H1 (cell line): ENCODE measurements at regions not wholly inside any gene's neighbourhood (a gene's known extent, or its start where the extent isn't known, plus 50 kb on each side); places are given as distances from the start of the nearest gene placed in this dataset.

Source experiments
- CTCF ChIA-PET: fragments of 300-600 bp; sonication (Branson Sonifier 250); formaldehyde crosslinking; loops from one replicate; lab custom pipeline; 2021; ENCODE audit not compliant: partially characterized antibody; lab: Charles Lee
- POLR2A ChIA-PET: fragments of 300-600 bp; sonication (Branson Sonifier 250); formaldehyde crosslinking; loops from one replicate; lab custom pipeline; 2021; ENCODE audit warnings: inconsistent platforms; ENCODE audit not compliant: partially characterized antibody; lab: Charles Lee
- DNase-seq, 2 experiments: peaks; one replicate each; pipeline versions ENCODE4 v3.0.0 to v3.0.0-alpha.2; 2010 to 2022; ENCODE audit warnings: low spot score in 2 of 2, low read depth in 1 of 2, mixed read lengths in 1 of 2
- FAIRE-seq: peaks from 2 replicates; lab custom pipeline; 2011; peaks lifted over from hg19 to GRCh38; lab: Jason Lieb, UNC
- H2AFZ ChIP-seq: 2 replicates; pipeline ENCODE4 v1.8.1; 2012; ENCODE audit warnings: low read length, inconsistent platforms
- H2AK5ac ChIP-seq: 2 replicates; pipeline ENCODE4 v1.6.1; 2013; ENCODE audit warnings: low read depth, low read length
- H2BK120ac ChIP-seq: replicated peaks from 2 replicates; pipeline ENCODE3; 2013; ENCODE audit warnings: low read depth, low read length, inconsistent platforms
- H2BK12ac ChIP-seq: 2 replicates; pipeline ENCODE4 v1.6.1; 2013; ENCODE audit warnings: low read depth, low read length
- H2BK15ac ChIP-seq: 2 replicates; pipeline ENCODE4 v1.6.1; 2013; ENCODE audit warnings: low read length
- H2BK20ac ChIP-seq: 2 replicates; pipeline ENCODE4 v1.6.1; 2013; ENCODE audit warnings: low read length
- H2BK5ac ChIP-seq: 2 replicates; pipeline ENCODE4 v1.6.1; 2013; ENCODE audit warnings: low read depth, low read length
- H3K14ac ChIP-seq: 2 replicates; pipeline ENCODE4 v1.6.1; 2013; ENCODE audit warnings: inconsistent platforms; ENCODE audit not compliant: insufficient read length
- H3K18ac ChIP-seq: 2 replicates; pipeline ENCODE4 v1.6.1; 2013; ENCODE audit warnings: low read length; ENCODE audit errors: extremely low read depth
- H3K23ac ChIP-seq: 2 replicates; pipeline ENCODE4 v1.6.1; 2013; ENCODE audit warnings: inconsistent platforms; ENCODE audit not compliant: insufficient read length
- H3K23me2 ChIP-seq: 2 replicates; pipeline ENCODE4 v1.6.1; 2013; ENCODE audit warnings: low read depth, low read length
- H3K27ac ChIP-seq: 2 replicates; pipeline ENCODE4 v1.6.1; 2011; ENCODE audit warnings: low read depth, low read length, inconsistent platforms
- H3K27me3 ChIP-seq, 4 experiments: replicated peaks in 1 of 4; 1 replicate in 1 of 4; 2 replicates in 3 of 4; pipeline versions ENCODE4 v1.6.1 to v1.8.1; 2011 to 2013; ENCODE audit warnings: low read length in 3 of 4, mild to moderate bottlenecking in 3 of 4, inconsistent platforms in 2 of 4, mixed read lengths in 2 of 4, moderate library complexity in 1 of 4; ENCODE audit not compliant: control insufficient read depth in 3 of 4, insufficient read depth in 3 of 4; ENCODE audit errors: extremely low read depth in 1 of 4
- H3K36me3 ChIP-seq, 4 experiments: 2 replicates each; pipeline versions ENCODE4 v1.6.1 to v1.8.1; 2011 to 2013; ENCODE audit warnings: mild to moderate bottlenecking in 4 of 4, low read length in 3 of 4, moderate library complexity in 2 of 4, control low read depth in 1 of 4, inconsistent platforms in 1 of 4; ENCODE audit not compliant: insufficient read depth in 4 of 4, control insufficient read depth in 2 of 4
- H3K4ac ChIP-seq: replicated peaks from 2 replicates; pipeline ENCODE3; 2013; ENCODE audit warnings: low read length, low read depth, mixed read lengths, inconsistent platforms; ENCODE audit not compliant: insufficient read length
- H3K4me1 ChIP-seq, 4 experiments: replicated peaks in 1 of 4; 1 replicate in 1 of 4; 2 replicates in 3 of 4; pipeline versions ENCODE4 v1.6.1 to v1.8.1; 2011 to 2013; ENCODE audit warnings: low read length in 3 of 4, inconsistent platforms in 2 of 4, mixed read lengths in 1 of 4; ENCODE audit not compliant: insufficient read depth in 4 of 4, control insufficient read depth in 3 of 4
- H3K4me2 ChIP-seq, 2 experiments: 2 replicates each; pipeline versions ENCODE4 v1.6.1 to v1.8.1; 2011 to 2013; ENCODE audit warnings: low read depth in 2 of 2, low read length in 2 of 2, control low read depth in 1 of 2, inconsistent platforms in 1 of 2, mild to moderate bottlenecking in 1 of 2; ENCODE audit not compliant: insufficient read depth in 1 of 2
- H3K4me3 ChIP-seq, 4 experiments: fragments of 200-600, 300-600 bp in 1 of 4; sonication (generic), shearing (Covaris generic), sonication (Bioruptor Twin) in 1 of 4; 2 replicates each; pipeline versions ENCODE4 v1.5.1 to v1.8.1; 2011 to 2016; ENCODE audit warnings: low read length in 4 of 4, low read depth in 3 of 4, control low read depth in 2 of 4, inconsistent platforms in 2 of 4, mild to moderate bottlenecking in 2 of 4, mixed read lengths in 1 of 4, moderate library complexity in 1 of 4; ENCODE audit not compliant: insufficient read depth in 2 of 4; ENCODE audit errors: extremely low read depth in 1 of 4
- H3K56ac ChIP-seq: replicated peaks from 2 replicates; pipeline ENCODE3; 2013; ENCODE audit warnings: low read depth, mild to moderate bottlenecking, mixed read lengths, low read length, inconsistent platforms; ENCODE audit not compliant: insufficient read length
- H3K79me1 ChIP-seq: 2 replicates; pipeline ENCODE4 v1.6.1; 2013; ENCODE audit warnings: low read depth, low read length, control low read depth
- H3K79me2 ChIP-seq, 2 experiments: 2 replicates each; pipeline versions ENCODE4 v1.6.1 to v1.8.1; 2012 to 2013; ENCODE audit warnings: low read length in 2 of 2, mild to moderate bottlenecking in 2 of 2, inconsistent platforms in 1 of 2; ENCODE audit not compliant: insufficient read depth in 2 of 2, control insufficient read depth in 1 of 2
- H3K9ac ChIP-seq, 4 experiments: replicated peaks in 1 of 4; 1 replicate in 1 of 4; 2 replicates in 3 of 4; pipeline versions ENCODE4 v1.6.1 to v1.8.1; 2011 to 2013; ENCODE audit warnings: low read depth in 3 of 4, low read length in 3 of 4, control low read depth in 2 of 4, mild to moderate bottlenecking in 2 of 4, moderate library complexity in 2 of 4, inconsistent platforms in 1 of 4; ENCODE audit errors: extremely low read depth in 1 of 4
- H3K9me3 ChIP-seq, 2 experiments: 2 replicates each; pipeline versions ENCODE4 v1.6.1 to v1.8.1; 2012 to 2013; ENCODE audit warnings: mild to moderate bottlenecking in 2 of 2, moderate library complexity in 2 of 2, control low read depth in 1 of 2, inconsistent platforms in 1 of 2, low read depth in 1 of 2, low read length in 1 of 2, mixed read lengths in 1 of 2; ENCODE audit not compliant: insufficient read depth in 2 of 2
- H4K20me1 ChIP-seq, 2 experiments: replicated peaks in 1 of 2; 2 replicates each; pipeline versions ENCODE3 to v1.8.1; 2011 to 2013; ENCODE audit warnings: inconsistent platforms in 2 of 2, low read length in 2 of 2, mild to moderate bottlenecking in 1 of 2; ENCODE audit not compliant: insufficient read depth in 2 of 2, control insufficient read depth in 1 of 2
- H4K5ac ChIP-seq: 2 replicates; pipeline ENCODE4 v1.6.1; 2013; ENCODE audit warnings: low read length, low read depth, mixed read lengths, inconsistent platforms; ENCODE audit not compliant: insufficient read length
- H4K8ac ChIP-seq: 2 replicates; pipeline ENCODE4 v1.8.0; 2013; ENCODE audit warnings: mild to moderate bottlenecking, moderate library complexity, low read length, inconsistent platforms; ENCODE audit not compliant: insufficient read depth; ENCODE audit errors: extremely low read depth
- H4K91ac ChIP-seq: replicated peaks from 2 replicates; pipeline ENCODE3; 2013; ENCODE audit warnings: low read length, mixed read lengths, inconsistent platforms; ENCODE audit not compliant: insufficient read length
- ATF3 ChIP-seq: IDR thresholded peaks from 2 replicates; pipeline ENCODE4 v1.6.1; 2011; ENCODE audit warnings: low read depth, mild to moderate bottlenecking, low read length; ENCODE audit not compliant: insufficient read depth
- BRCA1 ChIP-seq: IDR thresholded peaks from 2 replicates; pipeline ENCODE4 v1.6.1; 2012; ENCODE audit warnings: low read depth, low read length, improper control_type of control experiment
- CBX5 ChIP-seq: fragments of 300-800, 300-1000 bp; sonication (generic); IDR thresholded peaks from 2 replicates; pipeline ENCODE4 v1.7.1; 2016; ENCODE audit warnings: antibody characterized with exemption, low read length, low read depth
- CHD2 ChIP-seq: IDR thresholded peaks from 2 replicates; pipeline ENCODE4 v1.6.1; 2012; ENCODE audit warnings: low read length, improper control_type of control experiment
- EZH2 ChIP-seq: fragments of 200-600 bp; sonication (generic); IDR thresholded peaks from 2 replicates; pipeline ENCODE4 v1.7.1; 2012; ENCODE audit warnings: low read depth, mild to moderate bottlenecking, moderate library complexity, low read length, inconsistent platforms; ENCODE audit not compliant: severe bottlenecking
- GTF2F1 ChIP-seq: IDR thresholded peaks from 2 replicates; pipeline ENCODE4 v1.6.1; 2012; ENCODE audit warnings: low read depth, low read length, improper control_type of control experiment, borderline replicate concordance
- KDM1A ChIP-seq: fragments of 200-600, 300-600 bp; sonication (generic); IDR thresholded peaks from 2 replicates; pipeline ENCODE4 v1.7.1; 2016; ENCODE audit warnings: mild to moderate bottlenecking, low read length, borderline replicate concordance
- RFX5 ChIP-seq: IDR thresholded peaks from 2 replicates; pipeline ENCODE4 v1.6.1; 2011; ENCODE audit warnings: low read depth, low read length, improper control_type of control experiment, borderline replicate concordance
- TAF1 ChIP-seq: IDR thresholded peaks from 2 replicates; pipeline ENCODE4 v1.6.1; 2011; ENCODE audit warnings: mild to moderate bottlenecking, low read depth, low read length
- TAF7 ChIP-seq: optimal IDR thresholded peaks from 2 replicates; pipeline ENCODE3; 2011; ENCODE audit warnings: low read depth, mild to moderate bottlenecking, inconsistent platforms, low read length, moderate library complexity, borderline replicate concordance
- YY1 ChIP-seq: IDR thresholded peaks from 2 replicates; pipeline ENCODE4 v1.6.1; 2011; ENCODE audit warnings: low read depth, mild to moderate bottlenecking, low read length
- WGBS, 2 experiments: shearing (Covaris generic) in 1 of 2; methylation state at CpG; one replicate each; pipeline versions ENCODE4 v1.1.6 to v1.1.7; 2013 to 2015; ENCODE audit warnings: low lambda C conversion rate in 2 of 2, mixed read lengths in 2 of 2, inconsistent platforms in 1 of 2, low coverage in 1 of 2, missing lambda C conversion rate in 1 of 2; ENCODE audit not compliant: insufficient replicate concordance in 2 of 2, insufficient coverage in 1 of 2, insufficient read length in 1 of 2; ENCODE audit errors: extremely low coverage in 1 of 2, missing lambda C conversion rate in 1 of 2; 5-methylcytosine and 5-hydroxymethylcytosine counted together
- TF ChIP-seq, protein P1 (sequence below): IDR thresholded peaks from 2 replicates; pipeline ENCODE4 v1.6.1; 2012; ENCODE audit warnings: low read length, inconsistent platforms

DNA sequence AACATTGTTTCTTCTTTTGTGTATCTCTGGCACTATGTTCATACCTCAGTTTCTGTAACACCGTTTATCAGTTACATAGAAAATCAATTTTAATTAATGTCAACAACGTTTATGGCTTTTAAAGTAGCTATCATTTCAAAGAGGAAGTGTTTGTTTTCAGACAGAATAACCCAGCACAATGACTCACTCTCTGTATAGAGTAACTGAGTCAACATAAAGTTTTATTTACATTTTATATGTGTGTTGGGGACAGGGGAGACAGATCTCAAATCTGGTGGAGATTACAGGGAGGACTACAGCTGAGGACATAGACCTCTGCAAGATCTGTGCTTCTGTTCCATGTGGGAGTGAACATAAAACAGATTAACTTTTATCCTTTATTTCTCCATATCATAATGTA, 2590.1 kb downstream of the PCDH9 start:
- 91% methylated on average over 2 of the region's 2 CpGs; no CpG with 5 or more reads in 1 of the 2 experiments for WGBS, 2 experiments
- Histone ChIP-seq H4K5ac (no peak overlapping the region), H3K36me3 (no peaks in the 10 kb centered on the region), H2BK15ac (no peak overlapping the region), H3K18ac (no peak overlapping the region), H3K4me1 (no peaks in the 10 kb centered on the region), H4K8ac (no peak overlapping the region), H3K23ac (no peak overlapping the region), H4K20me1 (no peaks in the 10 kb centered on the region), H3K27ac (no peak overlapping the region), H3K79me1 (no peaks in the 10 kb centered on the region), H3K4me3 (no peak overlapping the region), H3K56ac (no peak overlapping the region), H2BK20ac (no peak overlapping the region), H3K14ac (no peak overlapping the region), H4K91ac (no peak overlapping the region), H2AFZ (no peak overlapping the region), H3K4me2 (no peak overlapping the region), H2AK5ac (no peak overlapping the region), H2BK5ac (no peak overlapping the region), H3K79me2 (no peaks in the 10 kb centered on the region), H2BK120ac (no peak overlapping the region), H3K9me3 (no peaks in the 10 kb centered on the region), H3K27me3 (no peaks in the 10 kb centered on the region), H2BK12ac (no peak overlapping the region), H3K4ac (no peak overlapping the region), H3K23me2 (no peaks in the 10 kb centered on the region), H3K9ac (no peak overlapping the region)
- POLR2A ChIA-PET: no interaction called here
- no peak for FAIRE-seq
- CTCF ChIA-PET: no interaction called here
- no peak for DNase-seq
- TF ChIP-seq TAF1 (no peak), CHD2 (no peak), RFX5 (no peak), EZH2 (no peak), GTF2F1 (no peak), CBX5 (no peak), ATF3 (no peak), KDM1A (no peak), BRCA1 (no peak), TAF7 (no peak), YY1 (no peak)
- TF ChIP-seq, protein P1, sequence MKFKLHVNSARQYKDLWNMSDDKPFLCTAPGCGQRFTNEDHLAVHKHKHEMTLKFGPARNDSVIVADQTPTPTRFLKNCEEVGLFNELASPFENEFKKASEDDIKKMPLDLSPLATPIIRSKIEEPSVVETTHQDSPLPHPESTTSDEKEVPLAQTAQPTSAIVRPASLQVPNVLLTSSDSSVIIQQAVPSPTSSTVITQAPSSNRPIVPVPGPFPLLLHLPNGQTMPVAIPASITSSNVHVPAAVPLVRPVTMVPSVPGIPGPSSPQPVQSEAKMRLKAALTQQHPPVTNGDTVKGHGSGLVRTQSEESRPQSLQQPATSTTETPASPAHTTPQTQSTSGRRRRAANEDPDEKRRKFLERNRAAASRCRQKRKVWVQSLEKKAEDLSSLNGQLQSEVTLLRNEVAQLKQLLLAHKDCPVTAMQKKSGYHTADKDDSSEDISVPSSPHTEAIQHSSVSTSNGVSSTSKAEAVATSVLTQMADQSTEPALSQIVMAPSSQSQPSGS: no peak
